ENCODE measurements at regions not wholly inside any gene's neighbourhood (a gene's known extent, or its start where the extent isn't known, plus 50 kb on each side); places are given as distances from the start of the nearest gene placed in this dataset.

DNA sequence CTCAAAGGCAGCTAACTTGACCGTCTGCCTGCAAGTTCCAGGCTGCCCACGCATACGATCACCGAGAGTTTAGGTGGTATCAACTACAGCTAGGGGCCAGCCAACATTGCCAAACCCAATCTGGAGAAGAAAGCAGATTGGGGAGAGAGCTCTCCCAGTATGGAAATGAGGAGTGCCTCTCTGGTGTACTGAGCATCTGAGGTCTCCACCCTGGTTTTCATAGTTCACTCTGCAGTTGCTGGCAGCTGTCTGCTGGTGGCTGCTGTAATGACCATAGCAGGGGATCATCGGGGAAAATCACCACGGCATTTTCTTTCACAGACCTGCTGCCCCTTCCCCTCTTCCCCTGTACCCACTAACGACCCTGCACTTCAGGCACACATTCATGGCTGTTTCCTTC is 201.7 kb downstream of the NUFIP1 start:
- TF ChIP-seq POLR2AphosphoS5 (IDR thresholded peaks at IDR 0.05), result no peak
- no peak for TF ChIP-seq POLR2A (IDR thresholded peaks at IDR 0.05)
- no peak for TF ChIP-seq CTCF (IDR thresholded peaks at IDR 0.05 in 8 of 11, conservative IDR thresholded peaks at IDR 0.05 in 3 of 11)

Measured in spleen (tissue), 7 donors.